ENCODE measurements at regions not wholly inside any gene's neighbourhood (a gene's known extent, or its start where the extent isn't known, plus 50 kb on each side); places are given as distances from the start of the nearest gene placed in this dataset.
"Not testable (repeated sequence)": the region's sequence is repeated elsewhere in the genome, so short reads cannot be mapped to it uniquely, and the experiment has no call there.

- DNase-seq (ENCODE audit: extremely low read depth in 1 of 2, low read depth in 1 of 2): no peak
Observed at GRCh38 chr3:102676424-102676823, 241.6 kb downstream of the ZPLD1 start.

- DNase-seq (ENCODE audit: extremely low read depth in 1 of 2, low read depth in 1 of 2): no peak
Observed at GRCh38 chr3:102682741-102683140, 247.9 kb downstream of the ZPLD1 start.

- DNase-seq (ENCODE audit: extremely low read depth in 1 of 2, low read depth in 1 of 2): no peak
Observed at GRCh38 chr3:102686792-102687191, 252.0 kb downstream of the ZPLD1 start.

- DNase-seq (ENCODE audit: extremely low read depth in 1 of 2, low read depth in 1 of 2): no peak
Observed at GRCh38 chr3:102687851-102688555, 253.2 kb downstream of the ZPLD1 start.

GRCh38 chr3:102688556-102688930, 253.7 kb downstream of the ZPLD1 start:
- no peak for DNase-seq (ENCODE audit: extremely low read depth in 1 of 2, low read depth in 1 of 2)

- DNase-seq (ENCODE audit: extremely low read depth in 1 of 2, low read depth in 1 of 2): no peak
Observed at GRCh38 chr3:102691507-102691906, 256.7 kb downstream of the ZPLD1 start.

GRCh38 chr3:102699104-102699818, 264.4 kb downstream of the ZPLD1 start:
- no peak for DNase-seq (ENCODE audit: extremely low read depth in 1 of 2, low read depth in 1 of 2)

- no peak for DNase-seq (ENCODE audit: extremely low read depth in 1 of 2, low read depth in 1 of 2)
Observed at GRCh38 chr3:102699819-102700140, 265.0 kb downstream of the ZPLD1 start.

- DNase-seq (ENCODE audit: extremely low read depth in 1 of 2, low read depth in 1 of 2): no peak
Observed at GRCh38 chr3:102712896-102713295, 278.1 kb downstream of the ZPLD1 start.

GRCh38 chr3:102714567-102714966, 279.8 kb downstream of the ZPLD1 start:
- DNase-seq (ENCODE audit: extremely low read depth in 1 of 2, low read depth in 1 of 2): no peak

GRCh38 chr3:102715030-102715697, 280.3 kb downstream of the ZPLD1 start:
- no peak for DNase-seq (ENCODE audit: extremely low read depth in 1 of 2, low read depth in 1 of 2)

- no peak for DNase-seq (ENCODE audit: extremely low read depth in 1 of 2, low read depth in 1 of 2)
Observed at GRCh38 chr3:102718651-102719050, 283.8 kb downstream of the ZPLD1 start.

- no peak for DNase-seq (ENCODE audit: extremely low read depth in 1 of 2, low read depth in 1 of 2)
Observed at GRCh38 chr3:102722317-102722716, 287.5 kb downstream of the ZPLD1 start.

- DNase-seq (ENCODE audit: extremely low read depth in 1 of 2, low read depth in 1 of 2): no peak
Observed at GRCh38 chr3:102727340-102727739, 292.5 kb downstream of the ZPLD1 start.

GRCh38 chr3:102732581-102732980, 297.8 kb downstream of the ZPLD1 start:
- not testable (repeated sequence) for DNase-seq (ENCODE audit: extremely low read depth in 1 of 2, low read depth in 1 of 2)

- DNase-seq (ENCODE audit: extremely low read depth in 1 of 2, low read depth in 1 of 2): no peak
Observed at GRCh38 chr3:102733791-102734563, 299.2 kb downstream of the ZPLD1 start.

GRCh38 chr3:102735311-102735710, 300.5 kb downstream of the ZPLD1 start:
- no peak for DNase-seq (ENCODE audit: extremely low read depth in 1 of 2, low read depth in 1 of 2)

GRCh38 chr3:102736288-102736974, 301.6 kb downstream of the ZPLD1 start:
- no peak for DNase-seq (ENCODE audit: extremely low read depth in 1 of 2, low read depth in 1 of 2)

- DNase-seq (ENCODE audit: extremely low read depth in 1 of 2, low read depth in 1 of 2): no peak
Observed at GRCh38 chr3:102736975-102737304, 302.1 kb downstream of the ZPLD1 start.

GRCh38 chr3:102737353-102737752, 302.5 kb downstream of the ZPLD1 start:
- no peak for DNase-seq (ENCODE audit: extremely low read depth in 1 of 2, low read depth in 1 of 2)

- no peak for DNase-seq (ENCODE audit: extremely low read depth in 1 of 2, low read depth in 1 of 2)
Observed at GRCh38 chr3:102741105-102741504, 306.3 kb downstream of the ZPLD1 start.
